ENCODE measurements at regions not wholly inside any gene's neighbourhood (a gene's known extent, or its start where the extent isn't known, plus 50 kb on each side); places are given as distances from the start of the nearest gene placed in this dataset.

DNA sequence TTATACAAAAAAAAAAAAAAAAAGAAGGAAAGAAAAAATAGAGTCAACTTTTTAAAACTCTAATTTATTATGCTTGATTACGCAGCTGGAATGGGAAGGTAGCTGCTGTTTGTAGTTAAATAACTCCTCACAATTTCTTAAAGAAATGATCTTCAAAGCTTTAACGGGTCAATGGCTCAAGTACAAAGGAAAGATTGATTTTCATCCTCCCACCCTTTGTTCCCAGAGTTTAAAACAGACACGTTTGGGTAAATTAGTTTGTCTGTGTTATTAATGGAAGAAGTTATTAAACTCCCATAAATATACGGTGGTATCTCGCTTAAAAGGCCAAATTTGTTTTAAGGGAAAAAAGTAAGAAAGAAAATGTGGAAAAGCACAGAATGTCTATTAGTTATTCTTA is 179.3 kb downstream of the EMX2 start (continued):
- TF ChIP-seq RBBP5 (IDR thresholded peaks at IDR 0.05; ENCODE audit: borderline replicate concordance, low read depth, low read length) = no peak
- no peak for TF ChIP-seq RAD21 (IDR thresholded peaks at IDR 0.05 in 1 of 2, conservative IDR thresholded peaks at IDR 0.05 in 1 of 2; ENCODE audit: low read depth in 2 of 2, low read length in 2 of 2)
- TF ChIP-seq FOSL1 (IDR thresholded peaks at IDR 0.05; ENCODE audit: insufficient read depth, low read depth, low read length) = no peak
- no peak for TF ChIP-seq KDM4A (IDR thresholded peaks at IDR 0.05; ENCODE audit: low read depth, low read length, severe bottlenecking)
- TF ChIP-seq, protein P1, sequence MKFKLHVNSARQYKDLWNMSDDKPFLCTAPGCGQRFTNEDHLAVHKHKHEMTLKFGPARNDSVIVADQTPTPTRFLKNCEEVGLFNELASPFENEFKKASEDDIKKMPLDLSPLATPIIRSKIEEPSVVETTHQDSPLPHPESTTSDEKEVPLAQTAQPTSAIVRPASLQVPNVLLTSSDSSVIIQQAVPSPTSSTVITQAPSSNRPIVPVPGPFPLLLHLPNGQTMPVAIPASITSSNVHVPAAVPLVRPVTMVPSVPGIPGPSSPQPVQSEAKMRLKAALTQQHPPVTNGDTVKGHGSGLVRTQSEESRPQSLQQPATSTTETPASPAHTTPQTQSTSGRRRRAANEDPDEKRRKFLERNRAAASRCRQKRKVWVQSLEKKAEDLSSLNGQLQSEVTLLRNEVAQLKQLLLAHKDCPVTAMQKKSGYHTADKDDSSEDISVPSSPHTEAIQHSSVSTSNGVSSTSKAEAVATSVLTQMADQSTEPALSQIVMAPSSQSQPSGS (IDR thresholded peaks at IDR 0.05; ENCODE audit: low read length) = no peak
- no peak for TF ChIP-seq RXRA (IDR thresholded peaks at IDR 0.05; ENCODE audit: insufficient read depth, low read depth, low read length)
- no peak for TF ChIP-seq PHF8 (conservative IDR thresholded peaks at IDR 0.05; ENCODE audit: low read depth, low read length)
- TF ChIP-seq EZH2 (IDR thresholded peaks at IDR 0.05; ENCODE audit: low read depth, low read length, severe bottlenecking) = no peak

Measured in H1 (cell line).